T-cell (primary cell): ENCODE measurements at regions not wholly inside any gene's neighbourhood (a gene's known extent, or its start where the extent isn't known, plus 50 kb on each side); places are given as distances from the start of the nearest gene placed in this dataset.
"Not testable (repeated sequence)": the region's sequence is repeated elsewhere in the genome, so short reads cannot be mapped to it uniquely, and the experiment has no call there.

ENCODE experiments used
- ATAC-seq, 4 experiments: fragments of 200-7000 bp in 3 of 4; fragments of 150-1000 bp in 1 of 4; cut with Tn5 transposase; replicated peaks in 1 of 4; 1 replicate in 3 of 4; 2 replicates in 1 of 4; pipeline ENCODE4 v1.10.0; 2021; ENCODE audit warnings: moderate library complexity in 3 of 4, mild to moderate bottlenecking in 2 of 4, moderate number of reproducible peaks in 1 of 4
- CTCF ChIA-PET, 2 donors: fragments of 300-600 bp; sonication (Branson Sonifier 250); formaldehyde crosslinking; loops; one replicate each; lab custom pipeline; 2022; ENCODE audit warnings: antibody characterized with exemption in 2 of 2; lab: Charles Lee
- POLR2A ChIA-PET, 2 donors: fragments of 300-600 bp; sonication (Branson Sonifier 250); formaldehyde crosslinking; loops; one replicate each; lab custom pipeline; 2022; ENCODE audit warnings: antibody characterized with exemption in 2 of 2; lab: Charles Lee
- DNase-seq, 35 experiments: peaks; one replicate each; pipeline versions ENCODE4 v3.0.0 to v3.0.0-alpha.2; 2013 to 2023
- H3K27ac ChIP-seq: one replicate; pipeline ENCODE4 v1.5.1; 2013; ENCODE audit warnings: low read length
- H3K27me3 ChIP-seq, 2 experiments: replicated peaks in 1 of 2; 1 replicate in 1 of 2; 2 replicates in 1 of 2; pipeline versions ENCODE4 v1.6.1 to v1.7.0; 2013; ENCODE audit warnings: low read length in 1 of 2, mixed read lengths in 1 of 2; ENCODE audit not compliant: control insufficient read depth in 2 of 2, insufficient read depth in 2 of 2; ENCODE audit errors: extremely low read depth in 1 of 2
- H3K36me3 ChIP-seq, 2 donors: 1 replicate in 1 of 2; 2 replicates in 1 of 2; pipeline versions ENCODE4 v1.6.1 to v1.7.0; 2013; ENCODE audit warnings: low read length in 1 of 2; ENCODE audit not compliant: control insufficient read depth in 2 of 2, insufficient read depth in 1 of 2; ENCODE audit errors: extremely low read depth in 1 of 2
- H3K4me1 ChIP-seq, 2 experiments: 1 replicate in 1 of 2; 2 replicates in 1 of 2; pipeline versions ENCODE4 v1.6.1 to v1.7.0; 2013; ENCODE audit warnings: low read length in 2 of 2, mixed read lengths in 1 of 2; ENCODE audit not compliant: insufficient read depth in 2 of 2, control insufficient read depth in 1 of 2; ENCODE audit errors: extremely low read depth in 1 of 2
- H3K4me3 ChIP-seq, 2 donors: 1 replicate in 1 of 2; 2 replicates in 1 of 2; pipeline versions ENCODE4 v1.5.1 to v1.7.0; 2013; ENCODE audit warnings: mild to moderate bottlenecking in 2 of 2, low read length in 1 of 2, moderate library complexity in 1 of 2; ENCODE audit not compliant: control insufficient read depth in 1 of 2; ENCODE audit errors: extremely low read depth in 1 of 2
- H3K9me3 ChIP-seq: 2 replicates; pipeline ENCODE4 v1.7.0; 2013
- H3K27ac Mint-ChIP-seq, 2 donors: one replicate each; pipeline ENCODE4 v1.8.0; 2020 to 2021; ENCODE audit warnings: mild to moderate bottlenecking in 2 of 2, mixed read lengths in 2 of 2
- H3K27me3 Mint-ChIP-seq, 2 donors: one replicate each; pipeline ENCODE4 v1.8.0; 2021 to 2022; ENCODE audit warnings: mixed read lengths in 2 of 2
- H3K36me3 Mint-ChIP-seq: one replicate; pipeline ENCODE4 v1.8.0; 2021; ENCODE audit warnings: mixed read lengths
- H3K4me1 Mint-ChIP-seq, 3 donors: one replicate each; pipeline ENCODE4 v1.8.0; 2020 to 2022; ENCODE audit warnings: mixed read lengths in 3 of 3, mild to moderate bottlenecking in 1 of 3
- H3K4me3 Mint-ChIP-seq, 3 donors: one replicate each; pipeline ENCODE4 v1.8.0; 2020 to 2022; ENCODE audit warnings: mild to moderate bottlenecking in 3 of 3, mixed read lengths in 3 of 3, moderate library complexity in 3 of 3
- H3K9me3 Mint-ChIP-seq, 3 donors: one replicate each; pipeline ENCODE4 v1.8.0; 2020 to 2022; ENCODE audit warnings: mixed read lengths in 3 of 3
- WGBS: methylation state at CpG from one replicate; pipeline ENCODE4 v1.1.5; 2013; ENCODE audit warnings: missing lambda C conversion rate; ENCODE audit not compliant: insufficient coverage; 5-methylcytosine and 5-hydroxymethylcytosine counted together

DNA sequence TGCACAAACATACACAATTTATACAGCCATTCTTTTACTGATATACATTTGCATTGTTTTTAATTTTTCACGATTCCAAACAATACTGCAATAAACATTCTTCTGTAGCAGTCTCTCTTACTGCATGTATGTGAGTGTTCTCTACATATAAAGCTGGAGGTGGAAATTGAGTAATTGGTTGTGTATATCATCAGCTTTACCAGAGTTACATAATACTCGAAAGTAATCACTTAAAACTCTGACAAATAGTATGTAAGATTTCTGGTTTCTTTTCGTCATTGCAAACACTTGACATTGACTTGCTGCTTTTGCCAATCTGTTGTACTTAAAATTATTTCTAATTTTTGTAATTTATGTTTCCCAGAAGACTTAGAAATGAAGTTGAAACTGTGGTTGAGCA, 110.2 kb downstream of the TDRD15 start:
- no peaks in the 10 kb centered on the region for H3K4me1 ChIP-seq
- Mint-ChIP-seq H3K27ac (no peak overlapping the region), H3K4me3 (no peak overlapping the region), H3K4me1 (no peaks in the 10 kb centered on the region), H3K9me3 (peaks cover 0 to 4% (median 0%) of the 10 kb centered on the region in 3 donors), H3K27me3 (no peaks in the 10 kb centered on the region), H3K36me3 (no peaks in the 10 kb centered on the region)
- no peak overlapping the region for H3K27ac ChIP-seq
- no peak for ATAC-seq
- H3K27me3 ChIP-seq = no peaks in the 10 kb centered on the region
- no CpG with 5 or more reads among the region's 3 CpGs for WGBS
- POLR2A ChIA-PET = no interaction called here
- no peak for DNase-seq
- H3K4me3 ChIP-seq = no peak overlapping the region
- CTCF ChIA-PET = no interaction called here
- H3K36me3 ChIP-seq = no peaks in the 10 kb centered on the region
- H3K9me3 ChIP-seq = no peaks in the 10 kb centered on the region

DNA sequence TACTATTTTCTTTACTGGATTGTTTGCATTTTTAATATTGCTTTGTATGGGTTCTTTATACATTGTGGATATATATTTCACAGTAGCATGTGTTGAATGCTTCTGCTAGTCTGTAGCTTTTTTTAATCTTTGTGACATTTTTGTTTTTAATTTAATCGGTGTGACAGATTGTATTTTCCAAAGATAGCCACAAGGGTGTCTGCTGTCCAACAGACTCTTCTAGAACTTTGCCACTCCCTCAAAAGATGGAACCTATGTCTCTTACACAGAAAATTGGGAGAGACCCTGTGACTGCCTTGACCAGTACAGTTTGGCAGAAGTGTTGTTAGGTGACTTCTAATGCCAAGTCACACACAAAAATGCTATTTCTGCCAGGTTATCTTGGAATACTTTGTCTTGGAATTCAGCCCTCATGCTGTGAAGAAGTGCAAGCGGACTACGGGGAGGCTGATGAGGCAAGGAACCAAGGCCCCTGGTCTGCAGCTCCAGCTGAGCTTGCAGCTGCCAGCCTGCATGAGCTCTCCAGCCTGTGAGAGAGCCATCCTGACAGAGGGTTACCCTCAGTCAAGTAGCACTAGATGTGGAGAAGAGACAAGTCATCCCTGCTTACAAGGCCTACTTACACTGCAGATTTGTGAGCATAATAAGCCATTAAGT, 110.8 kb downstream of the TDRD15 start:
- no peaks in the 10 kb centered on the region for H3K36me3 ChIP-seq
- ChIA-PET CTCF (interaction anchor here in 1 of 2 donors (0.7 kb wide), 1 partner anchor 820 kb away, joined by 7 read pairs; no protein-coding TSS in a partner anchor), POLR2A (interaction anchor here in 1 of 2 donors (0.7 kb wide), 1 partner anchor 1937 kb away, joined by 3 read pairs; no protein-coding TSS in a partner anchor)
- Mint-ChIP-seq H3K36me3 (no peaks in the 10 kb centered on the region), H3K4me3 (no peak overlapping the region), H3K9me3 (peaks cover 0 to 8% (median 0%) of the 10 kb centered on the region in 3 donors), H3K4me1 (no peaks in the 10 kb centered on the region), H3K27me3 (no peaks in the 10 kb centered on the region), H3K27ac (no peak overlapping the region)
- DNase-seq (no peak), ATAC-seq (no peak)
- no peak overlapping the region for H3K27ac ChIP-seq
- WGBS = 86% methylated on average over 2 of the region's 3 CpGs
- H3K27me3 ChIP-seq = no peaks in the 10 kb centered on the region
- no peak overlapping the region for H3K4me3 ChIP-seq
- no peaks in the 10 kb centered on the region for H3K4me1 ChIP-seq
- no peaks in the 10 kb centered on the region for H3K9me3 ChIP-seq

DNA sequence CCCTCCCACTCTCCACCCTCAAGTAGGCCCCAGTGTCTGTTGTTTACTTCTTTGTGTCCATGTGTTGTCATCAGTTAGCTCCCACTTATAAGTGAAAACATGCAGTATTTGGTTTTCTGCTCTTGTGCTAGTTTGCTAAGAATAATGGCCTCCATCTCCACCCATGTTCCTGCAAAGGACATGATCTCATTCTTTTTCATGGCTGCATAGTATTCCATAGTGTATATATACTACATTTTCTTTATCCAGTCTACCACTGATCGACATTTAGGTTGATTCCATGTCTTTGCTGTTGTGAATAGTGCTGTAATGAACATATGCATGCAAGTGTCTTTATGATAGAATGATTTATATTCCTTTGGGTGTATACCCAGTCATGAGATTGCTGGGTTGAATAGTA, 116.0 kb downstream of the TDRD15 start:
- H3K27me3 Mint-ChIP-seq, H3K4me1 Mint-ChIP-seq, H3K27ac Mint-ChIP-seq, CTCF ChIA-PET, H3K4me3 ChIP-seq, H3K36me3 ChIP-seq, ATAC-seq, H3K27ac ChIP-seq, H3K9me3 ChIP-seq, H3K36me3 Mint-ChIP-seq, DNase-seq, H3K27me3 ChIP-seq, H3K4me1 ChIP-seq, H3K4me3 Mint-ChIP-seq, POLR2A ChIA-PET: not testable (repeated sequence)
- H3K9me3 Mint-ChIP-seq = peaks cover 16 to 20% (median 20%) of the 10 kb centered on the region in 3 donors
- WGBS = no CpG with 5 or more reads among the region's 1 CpG

DNA sequence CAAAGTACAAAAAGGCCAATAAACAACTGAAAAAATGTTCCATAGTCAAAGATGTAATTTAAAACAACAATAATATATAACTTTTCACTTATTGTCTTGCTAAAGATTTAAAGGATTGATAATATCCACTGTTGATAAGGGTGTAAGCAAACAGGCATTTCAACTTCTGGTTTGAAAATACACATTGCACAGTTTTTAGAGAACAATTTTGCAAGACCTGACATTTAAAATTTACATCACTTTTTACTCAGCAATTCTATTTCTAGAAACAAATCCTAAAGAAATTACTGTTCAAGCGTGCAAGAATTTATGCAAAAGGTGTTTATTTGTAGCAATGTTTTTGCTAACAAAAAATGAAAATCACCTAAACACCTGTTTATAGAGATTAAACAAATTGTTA, 120.4 kb downstream of the TDRD15 start:
- DNase-seq = no peak
- no peak for ATAC-seq
- H3K4me3 ChIP-seq = no peak overlapping the region
- Mint-ChIP-seq H3K4me1 (no peaks in the 10 kb centered on the region), H3K27me3 (peaks cover 0 to 2% of the 10 kb centered on the region in 2 donors), H3K36me3 (no peaks in the 10 kb centered on the region), H3K27ac (no peak overlapping the region), H3K4me3 (no peak overlapping the region), H3K9me3 (peaks cover 15 to 27% (median 16%) of the 10 kb centered on the region in 3 donors)
- H3K27me3 ChIP-seq = no peaks in the 10 kb centered on the region
- WGBS = no CpG with 5 or more reads among the region's 1 CpG
- ChIA-PET CTCF (no interaction called here), POLR2A (no interaction called here)
- no peaks in the 10 kb centered on the region for H3K4me1 ChIP-seq
- no peaks in the 10 kb centered on the region for H3K9me3 ChIP-seq
- H3K36me3 ChIP-seq = no peaks in the 10 kb centered on the region
- no peak overlapping the region for H3K27ac ChIP-seq

DNA sequence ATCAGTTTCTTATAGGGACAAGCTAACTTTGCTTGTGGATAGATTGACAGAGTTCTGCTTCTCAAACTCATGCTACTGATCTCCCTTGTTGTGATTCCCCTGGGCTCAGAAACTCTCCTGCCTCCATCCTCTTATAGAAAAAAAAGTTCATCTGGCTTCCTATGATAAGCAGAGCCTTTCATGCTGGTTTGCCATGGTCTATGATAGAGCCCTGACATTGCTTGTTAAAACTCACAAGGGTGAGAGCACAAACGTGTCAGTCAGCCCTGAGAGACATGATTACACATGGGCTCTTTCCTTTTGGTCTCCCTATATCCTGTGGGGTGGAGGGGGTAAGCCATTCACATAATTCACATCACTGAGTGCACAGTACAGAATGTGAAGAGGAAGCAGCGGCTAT, 121.8 kb downstream of the TDRD15 start:
- ChIA-PET CTCF (no interaction called here), POLR2A (no interaction called here)
- ATAC-seq = no peak

DNA sequence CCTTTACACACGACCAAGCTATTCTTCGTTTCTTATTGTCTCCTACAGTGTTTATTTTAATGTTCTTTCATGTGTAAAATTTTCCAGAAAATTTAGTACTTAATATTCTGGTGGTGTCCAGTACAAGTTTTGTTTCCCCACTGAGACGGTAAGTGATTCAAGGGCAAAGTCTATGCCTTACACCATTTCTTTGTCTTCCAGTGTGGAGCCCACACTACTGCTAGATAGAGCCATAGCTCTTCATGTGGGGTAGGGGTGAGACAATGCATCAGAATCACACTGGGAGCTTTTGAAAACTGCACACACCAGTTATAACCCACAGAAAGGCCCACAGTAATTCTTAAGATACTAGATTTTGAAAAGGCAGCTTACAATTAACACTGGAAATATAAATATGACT, 125.6 kb downstream of the TDRD15 start:
- ChIA-PET POLR2A (no interaction called here), CTCF (no interaction called here)
- H3K4me1 Mint-ChIP-seq = no peaks in the 10 kb centered on the region
- Histone ChIP-seq H3K9me3 (no peaks in the 10 kb centered on the region), H3K4me1 (no peaks in the 10 kb centered on the region), H3K27ac (no peak overlapping the region), H3K36me3 (no peaks in the 10 kb centered on the region), H3K4me3 (no peak overlapping the region), H3K27me3 (no peaks in the 10 kb centered on the region)
- no peak overlapping the region for H3K4me3 Mint-ChIP-seq
- DNase-seq (no peak), ATAC-seq (no peak)
- H3K36me3 Mint-ChIP-seq = no peaks in the 10 kb centered on the region
- no CpG with 5 or more reads among the region's 3 CpGs for WGBS
- peaks cover 2 to 14% (median 3%) of the 10 kb centered on the region in 3 donors for H3K9me3 Mint-ChIP-seq
- H3K27me3 Mint-ChIP-seq = peaks cover 0 to 2% of the 10 kb centered on the region in 2 donors
- no peak overlapping the region for H3K27ac Mint-ChIP-seq

More for the DNA sequence above, 121.8 kb downstream of the TDRD15 start:
- Histone ChIP-seq H3K27me3 (no peaks in the 10 kb centered on the region), H3K36me3 (no peaks in the 10 kb centered on the region), H3K9me3 (no peaks in the 10 kb centered on the region), H3K4me3 (no peak overlapping the region), H3K4me1 (no peaks in the 10 kb centered on the region), H3K27ac (no peak overlapping the region)
- H3K4me1 Mint-ChIP-seq = no peaks in the 10 kb centered on the region
- peaks cover 0 to 2% of the 10 kb centered on the region in 2 donors for H3K27me3 Mint-ChIP-seq
- no peak for DNase-seq
- H3K27ac Mint-ChIP-seq = no peak overlapping the region
- H3K9me3 Mint-ChIP-seq = peaks cover 9 to 28% (median 12%) of the 10 kb centered on the region in 3 donors
- no CpG with 5 or more reads among the region's 2 CpGs for WGBS
- no peak overlapping the region for H3K4me3 Mint-ChIP-seq
- H3K36me3 Mint-ChIP-seq = no peaks in the 10 kb centered on the region
